Aorta (tissue), 5 donors: ENCODE measurements at regions not wholly inside any gene's neighbourhood (a gene's known extent, or its start where the extent isn't known, plus 50 kb on each side); places are given as distances from the start of the nearest gene placed in this dataset.
A peak's percentile ranks its signal among the peaks of the same experiment; 100 is the strongest.

Experiments used
- ATAC-seq: fragments of 200-7000 bp; cut with Tn5 transposase; one replicate; pipeline ENCODE4 v1.9.1; 2022; ENCODE audit warnings: moderate library complexity; ENCODE audit not compliant: low FRiP score
- DNase-seq, 2 donors: peaks; one replicate each; pipeline ENCODE4 v3.0.0-alpha.2; 2020
- H3K27ac ChIP-seq, 2 donors: one replicate each; pipeline ENCODE4 v1.5.1; 2013; ENCODE audit warnings: low read length in 2 of 2, mild to moderate bottlenecking in 2 of 2, moderate library complexity in 2 of 2, control low read depth in 1 of 2, inconsistent platforms in 1 of 2, low read depth in 1 of 2
- H3K27me3 ChIP-seq, 2 donors: one replicate each; pipeline ENCODE4 v1.6.1; 2013; ENCODE audit warnings: control low read depth in 1 of 2, low read length in 1 of 2, mild to moderate bottlenecking in 1 of 2, moderate library complexity in 1 of 2; ENCODE audit not compliant: insufficient read depth in 2 of 2, control insufficient read depth in 1 of 2
- H3K36me3 ChIP-seq, 2 donors: one replicate each; pipeline ENCODE4 v1.6.1; 2013; ENCODE audit warnings: control low read depth in 1 of 2, low read length in 1 of 2, mild to moderate bottlenecking in 1 of 2; ENCODE audit not compliant: insufficient read depth in 2 of 2, control insufficient read depth in 1 of 2
- H3K4me1 ChIP-seq, 2 donors: one replicate each; pipeline ENCODE4 v1.6.1; 2013; ENCODE audit warnings: low read length in 2 of 2, control low read depth in 1 of 2, mild to moderate bottlenecking in 1 of 2, moderate library complexity in 1 of 2; ENCODE audit not compliant: insufficient read depth in 2 of 2, control insufficient read depth in 1 of 2
- H3K4me3 ChIP-seq, 2 donors: one replicate each; pipeline ENCODE4 v1.5.1; 2013; ENCODE audit warnings: low read length in 2 of 2, control low read depth in 1 of 2, mild to moderate bottlenecking in 1 of 2
- H3K9me3 ChIP-seq: one replicate; pipeline ENCODE4 v1.6.1; 2013; ENCODE audit warnings: mild to moderate bottlenecking, low read length; ENCODE audit not compliant: control insufficient read depth
- WGBS, 2 donors: extraction: QIAGEN DNeasy Blood & Tissue Kit; methylation state at CpG; one replicate each; pipeline ENCODE4 v1.1.7; 2013; 5-methylcytosine and 5-hydroxymethylcytosine counted together
- intact Hi-C, 2 donors: fragments of 100-400 bp; cut with DNase I; formaldehyde crosslinking; loops; one replicate each; pipeline versions ENCODE4 v1.14.2 to v1.15.0; 2022
- donor health status: healthy with polysubstance abuse.
- donor health status: Bipolar disorder and iron deficiency.
- donor health status: DM: no; HTN: no; CAD: no.
- donor health status: DM: no; HTN: no; CAD: no.
- donor health status: DM: yes; HTN: yes; CAD: no.

DNA sequence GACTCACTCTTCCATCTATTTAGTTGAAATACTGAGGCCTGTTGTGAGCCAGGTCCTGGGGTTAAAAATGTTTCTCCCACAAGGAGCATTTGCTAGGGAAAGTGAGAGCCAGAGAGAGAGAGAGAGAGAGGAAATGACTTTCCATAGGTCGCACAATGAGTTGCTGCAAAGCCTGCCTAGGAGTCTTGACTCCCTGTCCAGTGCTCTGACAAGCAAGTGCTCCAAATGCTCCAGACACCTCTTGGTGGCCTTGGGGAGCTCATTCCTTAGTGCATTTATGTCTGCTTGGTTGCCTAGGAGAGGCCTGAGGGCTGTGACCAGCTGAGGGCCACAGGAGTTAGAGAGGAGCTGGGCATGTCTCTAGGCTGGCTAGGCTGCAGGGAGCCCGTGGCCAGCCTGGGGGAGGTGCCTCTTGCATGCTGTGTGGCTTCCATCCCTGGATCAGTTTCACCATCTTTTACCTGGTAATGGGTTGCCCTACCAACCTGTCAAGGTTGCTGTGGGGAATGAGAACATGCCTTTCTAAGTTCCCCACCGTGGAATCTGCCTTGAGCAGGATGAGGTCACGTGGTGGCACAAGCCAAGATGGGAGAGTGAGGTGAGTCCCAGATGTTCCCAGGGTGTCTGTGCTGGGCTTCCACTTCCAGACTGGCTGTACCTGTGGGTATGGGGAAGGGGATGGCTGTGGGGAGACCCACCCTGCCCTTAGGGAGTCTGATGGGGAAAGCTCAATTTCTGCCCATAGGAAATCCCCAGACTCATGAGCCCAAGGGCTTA lies 105.0 kb downstream of the VEGFA start:
- ATAC-seq (no peak), DNase-seq (no peak)
- no peaks in the 10 kb centered on the region for H3K9me3 ChIP-seq
- WGBS, 2 donors: 94% methylated on average over 4 of the region's 4 CpGs
- no peak overlapping the region for H3K4me3 ChIP-seq
- no peaks in the 10 kb centered on the region for H3K36me3 ChIP-seq
- H3K27me3 ChIP-seq: no peaks in the 10 kb centered on the region
- no peaks in the 10 kb centered on the region for H3K4me1 ChIP-seq
- intact Hi-C loops: no loop called here
- H3K27ac ChIP-seq: no peak overlapping the region

DNA sequence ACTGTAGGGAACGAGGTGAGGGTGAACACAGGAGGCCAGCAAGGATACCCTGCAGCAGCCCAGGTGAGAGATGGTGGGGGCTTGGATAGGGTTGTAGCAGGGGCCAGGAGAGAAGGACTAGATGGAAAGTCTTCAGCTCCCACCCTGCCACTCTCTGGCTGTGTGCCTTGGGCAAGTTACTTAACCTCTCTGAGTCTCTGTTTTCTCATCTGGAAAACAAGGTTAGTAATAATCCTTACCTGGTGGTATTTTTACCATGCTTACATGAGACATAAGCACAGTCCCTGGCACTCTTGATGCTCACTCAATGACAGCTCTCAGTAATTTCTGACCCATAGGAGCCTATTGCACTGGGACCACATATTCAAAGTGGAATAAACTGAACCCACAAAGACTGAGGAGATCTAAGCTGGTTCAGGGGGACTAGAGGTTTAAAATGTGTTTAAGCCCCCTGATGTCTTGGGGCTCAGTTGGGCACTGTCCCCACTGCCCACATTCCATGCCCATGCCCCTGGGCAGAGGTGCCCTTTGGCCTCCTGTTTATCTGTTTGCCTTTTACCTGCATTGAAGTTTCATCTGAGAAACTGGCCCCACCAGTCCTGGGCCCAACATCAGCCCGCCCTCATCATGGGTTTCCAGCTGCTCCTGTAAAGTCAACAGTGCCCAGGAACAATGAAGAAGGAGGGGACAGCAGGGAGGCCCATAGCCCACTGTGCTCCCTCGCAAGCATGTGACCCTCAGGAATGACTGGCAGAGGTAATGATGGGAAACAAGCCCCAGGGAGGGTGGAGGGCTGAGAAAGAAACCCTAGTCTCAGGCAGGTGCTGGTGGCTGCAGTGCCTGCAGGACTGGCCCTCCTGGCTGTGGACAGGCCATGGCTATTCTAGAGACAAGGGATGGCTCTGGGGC lies 104.0 kb downstream of the VEGFA start:
- intact Hi-C loops: no loop called here
- Histone ChIP-seq H3K36me3 (no peaks in the 10 kb centered on the region), H3K4me1 (no peaks in the 10 kb centered on the region), H3K27me3 (no peaks in the 10 kb centered on the region), H3K4me3 (no peak overlapping the region), H3K27ac (no peak overlapping the region), H3K9me3 (no peaks in the 10 kb centered on the region)
- DNase-seq (no peak), ATAC-seq (no peak)
- 94 to 96% methylated on average over 3 of the region's 3 CpGs for WGBS, 2 donors

DNA sequence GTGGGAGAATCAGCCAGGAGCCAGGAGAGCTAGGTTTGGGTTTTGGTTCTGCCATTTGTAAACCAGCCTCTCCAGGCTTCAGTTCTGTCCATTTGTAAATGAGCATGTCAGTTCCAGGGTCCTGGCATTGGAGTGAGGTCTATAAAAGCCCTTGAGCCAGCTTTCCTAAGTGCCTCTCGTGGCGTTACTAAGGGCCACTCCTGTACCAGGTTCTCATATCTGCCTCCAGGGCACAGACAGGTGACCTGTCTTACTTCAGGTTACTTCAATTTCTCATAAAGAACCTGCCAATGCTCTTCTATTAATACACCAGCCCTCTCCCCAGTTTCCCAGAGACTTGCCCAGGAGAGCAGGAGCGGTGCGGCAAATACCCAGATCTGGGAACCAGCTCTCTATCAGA lies 101.9 kb downstream of the VEGFA start:
- H3K27me3 ChIP-seq: no peaks in the 10 kb centered on the region
- no peaks in the 10 kb centered on the region for H3K4me1 ChIP-seq
- 98 to 99% methylated on average over 4 of the region's 4 CpGs for WGBS, 2 donors
- DNase-seq (no peak), ATAC-seq (no peak)
- no peaks in the 10 kb centered on the region for H3K36me3 ChIP-seq
- H3K4me3 ChIP-seq: no peak overlapping the region
- H3K27ac ChIP-seq: no peak overlapping the region
- intact Hi-C loops: no loop called here
- no peaks in the 10 kb centered on the region for H3K9me3 ChIP-seq

DNA sequence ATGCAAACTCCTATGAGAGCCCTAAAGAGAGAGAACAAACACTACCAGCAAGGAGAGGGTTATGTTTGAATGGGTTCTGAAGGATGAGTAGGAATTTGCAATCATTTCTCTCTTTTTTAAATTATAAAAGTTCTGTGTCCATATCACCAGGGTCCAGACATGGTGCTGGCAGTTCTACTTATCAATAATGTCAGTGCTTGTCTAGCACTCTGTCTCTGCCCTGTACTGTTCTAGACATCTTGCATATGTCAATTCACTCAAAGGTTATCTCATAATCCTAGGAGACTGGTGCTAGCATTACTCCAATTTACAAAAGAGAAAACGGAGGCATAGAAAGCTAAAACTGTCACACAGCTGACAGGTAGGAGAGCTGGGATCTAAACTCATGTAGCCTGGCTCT lies 101.3 kb downstream of the VEGFA start:
- WGBS, 2 donors: 81 to 96% methylated on average over 1 of the region's 1 CpG
- Histone ChIP-seq H3K27ac (no peak overlapping the region), H3K4me1 (no peaks in the 10 kb centered on the region), H3K4me3 (no peak overlapping the region), H3K9me3 (no peaks in the 10 kb centered on the region), H3K36me3 (no peaks in the 10 kb centered on the region), H3K27me3 (no peaks in the 10 kb centered on the region)
- DNase-seq (no peak), ATAC-seq (no peak)
- intact Hi-C loops: no loop called here

DNA sequence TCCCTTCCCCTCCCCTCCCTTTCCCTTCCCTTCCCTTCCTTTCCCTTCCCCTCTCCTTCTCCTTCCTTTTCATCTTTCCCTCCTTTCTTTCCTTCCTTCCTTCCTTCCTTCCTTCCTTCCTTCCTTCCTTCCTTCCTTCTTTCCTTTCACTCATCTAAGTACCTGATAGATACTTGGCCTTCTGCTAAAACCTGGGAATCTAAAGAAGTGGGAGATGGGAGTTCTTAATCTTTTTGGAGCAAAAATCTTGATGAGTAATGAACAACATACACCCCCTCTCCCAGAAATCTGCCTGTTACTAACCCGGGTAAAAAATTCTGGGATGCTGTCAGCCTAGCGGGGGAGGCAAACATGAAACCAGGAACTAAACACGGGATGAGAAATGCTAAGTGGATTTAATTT lies 100.7 kb downstream of the VEGFA start:
- Histone ChIP-seq H3K27me3 (no peaks in the 10 kb centered on the region), H3K4me3 (no peak overlapping the region), H3K27ac (no peak overlapping the region), H3K9me3 (no peaks in the 10 kb centered on the region), H3K4me1 (no peaks in the 10 kb centered on the region), H3K36me3 (no peaks in the 10 kb centered on the region)
- intact Hi-C loops: no loop called here
- WGBS, 2 donors: 56 to 63% methylated on average over 3 of the region's 3 CpGs
- ATAC-seq (no peak), DNase-seq (no peak)

DNA sequence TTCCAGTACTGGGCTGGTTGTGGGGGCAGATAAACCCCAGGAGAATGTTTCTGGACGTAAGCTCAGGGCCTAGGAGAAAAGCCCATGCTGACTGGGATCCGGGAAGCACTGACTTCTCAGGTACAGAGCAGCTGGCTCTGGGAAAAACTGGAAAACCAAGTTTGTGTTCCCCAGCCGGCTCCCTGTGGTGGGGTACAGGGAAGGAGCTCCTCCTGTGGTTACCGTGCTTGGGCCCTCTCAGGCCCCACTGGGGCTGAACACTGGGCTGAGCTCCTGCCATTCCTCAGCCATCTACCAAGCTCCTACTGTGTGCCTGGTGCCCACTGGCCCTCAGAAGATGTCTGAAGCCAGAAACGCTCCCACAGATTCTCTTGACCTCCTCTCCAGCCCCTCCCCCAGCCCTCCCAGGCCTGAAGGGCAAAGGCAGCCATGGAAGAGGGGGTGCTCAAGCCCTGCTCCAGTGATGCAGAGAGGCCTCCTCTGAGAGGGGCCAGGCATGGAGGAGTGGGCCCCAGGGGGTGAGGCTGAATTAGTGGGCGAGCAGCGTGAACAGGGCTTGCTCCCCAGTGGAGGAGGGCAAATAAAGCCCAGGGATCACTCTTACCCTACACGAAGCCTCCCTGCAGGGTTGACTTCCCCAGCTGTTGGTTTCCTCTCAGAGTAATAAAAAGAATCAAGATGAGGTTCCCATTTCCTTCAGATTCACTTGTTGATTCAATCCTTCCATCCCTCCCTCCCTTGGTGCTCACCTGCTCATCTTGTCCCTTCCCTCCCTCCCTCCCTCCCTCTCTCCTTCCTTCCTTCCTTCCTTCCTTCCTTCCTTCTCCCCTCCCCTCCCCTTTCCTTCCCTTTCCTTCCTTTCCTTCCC lies 100.0 kb downstream of the VEGFA start:
- intact Hi-C loops: no loop called here
- Histone ChIP-seq H3K27ac (no peak overlapping the region), H3K4me3 (no peak overlapping the region), H3K9me3 (no peaks in the 10 kb centered on the region), H3K4me1 (no peaks in the 10 kb centered on the region), H3K27me3 (no peaks in the 10 kb centered on the region), H3K36me3 (no peaks in the 10 kb centered on the region)
- ATAC-seq (no peak), DNase-seq (peak in 1 of 2 donors; percentile 32)
- WGBS, 2 donors: 91 to 94% methylated on average over 7 to 8 of the region's 8 CpGs

DNA sequence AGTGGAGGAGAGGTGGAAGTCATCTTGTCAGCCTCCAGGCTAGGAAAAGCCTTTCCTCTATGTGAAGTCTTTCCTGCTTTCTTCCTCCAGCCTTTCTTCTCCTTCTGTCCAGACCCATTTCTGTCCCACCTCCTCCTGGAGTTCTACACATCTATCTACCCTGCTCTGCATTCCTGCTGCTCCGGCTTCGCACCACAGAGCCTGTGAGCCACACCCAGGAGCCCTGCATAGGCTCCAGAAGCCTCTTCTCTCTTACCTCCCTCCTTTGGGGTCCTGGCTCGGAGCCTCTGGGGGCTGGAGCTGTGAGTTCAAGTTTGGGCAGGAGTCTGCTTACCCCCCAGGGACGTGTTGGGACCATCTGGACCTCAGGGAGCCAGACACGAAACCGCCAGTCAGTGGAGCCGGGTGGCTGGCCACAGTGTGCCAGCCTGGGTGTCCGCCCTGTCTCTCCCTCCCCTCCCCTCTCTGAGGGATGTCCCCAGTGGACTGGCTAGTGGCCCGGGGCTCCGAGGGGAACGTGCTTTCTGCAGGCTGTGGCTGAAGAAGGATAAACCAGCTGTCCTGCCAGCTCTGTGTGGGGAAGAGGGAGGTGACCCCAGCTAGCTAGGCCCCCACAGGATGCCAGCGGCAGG lies 99.2 kb downstream of the VEGFA start:
- no peak overlapping the region for H3K4me3 ChIP-seq
- 49 to 61% methylated on average over 12 of the region's 12 CpGs for WGBS, 2 donors
- no peak overlapping the region for H3K27ac ChIP-seq
- intact Hi-C loops: no loop called here
- H3K4me1 ChIP-seq: no peaks in the 10 kb centered on the region
- H3K36me3 ChIP-seq: no peaks in the 10 kb centered on the region
- no peaks in the 10 kb centered on the region for H3K9me3 ChIP-seq
- DNase-seq (peak in 1 of 2 donors; percentile 38), ATAC-seq (no peak)
- no peaks in the 10 kb centered on the region for H3K27me3 ChIP-seq

DNA sequence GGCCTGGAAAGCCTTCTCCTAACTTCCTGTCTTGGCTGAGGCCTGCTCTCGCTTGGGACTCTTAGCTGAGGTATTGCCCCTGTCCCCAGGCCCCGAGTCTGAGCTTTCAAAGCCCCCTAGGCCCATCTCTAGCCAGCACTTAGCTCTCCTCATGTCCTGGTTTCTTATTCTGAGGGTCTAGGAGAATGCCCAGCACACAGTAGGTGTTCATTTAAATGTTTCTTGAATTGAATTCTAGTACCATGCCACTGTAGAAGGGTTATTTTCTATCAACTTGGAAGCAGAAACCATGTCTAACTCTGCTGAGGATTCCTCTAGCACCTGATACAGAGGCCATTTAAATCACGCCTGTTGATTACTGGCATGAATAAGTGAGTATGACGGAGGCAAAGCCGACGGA lies 98.5 kb downstream of the VEGFA start:
- intact Hi-C loops: no loop called here
- WGBS, 2 donors: 96 to 97% methylated on average over 6 of the region's 6 CpGs

More for the DNA sequence above, 98.5 kb downstream of the VEGFA start:
- Histone ChIP-seq H3K4me3 (no peak overlapping the region), H3K36me3 (no peaks in the 10 kb centered on the region), H3K9me3 (no peaks in the 10 kb centered on the region), H3K27me3 (no peaks in the 10 kb centered on the region), H3K4me1 (no peaks in the 10 kb centered on the region), H3K27ac (no peak overlapping the region)
- DNase-seq (no peak), ATAC-seq (no peak)
